Endothelial cell of umbilical vein (primary cell): ENCODE measurements at regions not wholly inside any gene's neighbourhood (a gene's known extent, or its start where the extent isn't known, plus 50 kb on each side); places are given as distances from the start of the nearest gene placed in this dataset.

Experiments used
- BruUV-seq: library from RNA; stranded (reverse); fragments of 400-500 nt; replicated peaks from 2 replicates; lab custom pipeline; 2021; lab: Mats Ljungman, UMichigan
- CTCF ChIA-PET: fragments of 300-600, 350-600 bp; sonication (Branson Sonifier 250); formaldehyde crosslinking; loops from one replicate; lab custom pipeline; 2021; ENCODE audit warnings: antibody characterized with exemption, inconsistent platforms; lab: Charles Lee
- POLR2A ChIA-PET: fragments of 300-600, 350-600 bp; sonication (Branson Sonifier 250); formaldehyde crosslinking; loops from one replicate; lab custom pipeline; 2021; ENCODE audit warnings: antibody characterized with exemption, inconsistent platforms; lab: Charles Lee
- DNase-seq: peaks from one replicate; pipeline ENCODE4 v3.0.0-alpha.2; 2011; ENCODE audit warnings: low read depth, low spot score
- FAIRE-seq: peaks from 2 replicates; lab custom pipeline; 2011; peaks lifted over from hg19 to GRCh38; lab: Jason Lieb, UNC
- H2AFZ ChIP-seq: 2 replicates; pipeline ENCODE4 v1.6.0; 2012; ENCODE audit warnings: low read depth, low read length, control low read depth, inconsistent platforms
- H3K27ac ChIP-seq: 2 replicates; pipeline ENCODE4 v1.5.1; 2011; ENCODE audit warnings: low read depth, mild to moderate bottlenecking, control low read depth, low read length, moderate library complexity; ENCODE audit not compliant: insufficient read depth
- H3K27me3 ChIP-seq, 2 experiments: 2 replicates each; pipeline versions ENCODE4 v1.6.0 to v1.6.1; 2011; ENCODE audit warnings: low read length in 2 of 2, mixed read lengths in 1 of 2; ENCODE audit not compliant: control insufficient read depth in 2 of 2, insufficient read depth in 2 of 2
- H3K36me3 ChIP-seq, 2 experiments: 2 replicates in 1 of 2; 3 replicates in 1 of 2; pipeline ENCODE4 v1.5.1; 2011; ENCODE audit warnings: low read length in 2 of 2, mild to moderate bottlenecking in 1 of 2, moderate library complexity in 1 of 2; ENCODE audit not compliant: control insufficient read depth in 2 of 2, insufficient read depth in 2 of 2; ENCODE audit errors: extremely low read depth in 1 of 2
- H3K4me1 ChIP-seq: 3 replicates; pipeline ENCODE4 v1.5.1; 2011; ENCODE audit warnings: mild to moderate bottlenecking, low read length; ENCODE audit not compliant: control insufficient read depth, insufficient read depth; ENCODE audit errors: extremely low read depth
- H3K4me2 ChIP-seq: 2 replicates; pipeline ENCODE4 v1.6.1; 2011; ENCODE audit warnings: low read length, control low read depth, mixed read lengths; ENCODE audit not compliant: insufficient read depth
- H3K4me3 ChIP-seq, 3 experiments: fragments of 200-600 bp in 1 of 3; sonication (generic), shearing (Covaris generic) in 1 of 3; replicated peaks in 1 of 3; 2 replicates each; pipeline ENCODE4 v1.5.1; 2011 to 2016; ENCODE audit warnings: control low read depth in 3 of 3, low read length in 3 of 3, mild to moderate bottlenecking in 2 of 3, inconsistent platforms in 1 of 3, low read depth in 1 of 3, moderate library complexity in 1 of 3; ENCODE audit not compliant: insufficient read depth in 1 of 3
- H3K79me2 ChIP-seq: 2 replicates; pipeline ENCODE4 v1.6.0; 2012; ENCODE audit warnings: low read length, inconsistent platforms; ENCODE audit not compliant: control insufficient read depth, insufficient read depth
- H3K9ac ChIP-seq: replicated peaks from 2 replicates; pipeline ENCODE3; 2011; ENCODE audit warnings: low read length, control low read depth; ENCODE audit not compliant: insufficient read depth; ENCODE audit errors: extremely low read depth
- H3K9me1 ChIP-seq: replicated peaks from 3 replicates; pipeline ENCODE4 v1.6.0; 2011; ENCODE audit warnings: mild to moderate bottlenecking, low read length; ENCODE audit not compliant: control insufficient read depth, insufficient read depth; ENCODE audit errors: extremely low read depth
- H3K9me3 ChIP-seq: replicated peaks from 2 replicates; pipeline ENCODE4 v1.5.1; 2012; ENCODE audit warnings: low read length, inconsistent platforms; ENCODE audit not compliant: control insufficient read depth, insufficient read depth
- H4K20me1 ChIP-seq: replicated peaks from 2 replicates; pipeline ENCODE3; 2011; ENCODE audit warnings: mild to moderate bottlenecking, low read length; ENCODE audit not compliant: control insufficient read depth, insufficient read depth; ENCODE audit errors: extremely low read depth
- CTCF ChIP-seq, 2 donors: IDR thresholded peaks; 1 replicate in 1 of 2; 2 replicates in 1 of 2; pipeline ENCODE4 v1.5.1; 2011; ENCODE audit warnings: low read length in 2 of 2, mild to moderate bottlenecking in 2 of 2, moderate library complexity in 2 of 2, control low read depth in 1 of 2, inconsistent platforms in 1 of 2, low read depth in 1 of 2; ENCODE audit not compliant: insufficient read depth in 1 of 2; ENCODE audit errors: extremely low read depth in 1 of 2
- EZH2 ChIP-seq: IDR thresholded peaks from 2 replicates; pipeline ENCODE4 v1.6.1; 2012; ENCODE audit warnings: borderline replicate concordance, low read depth, mild to moderate bottlenecking, moderate library complexity, low read length, inconsistent platforms; ENCODE audit not compliant: severe bottlenecking
- FOS ChIP-seq: IDR thresholded peaks from 2 replicates; pipeline ENCODE4 v1.6.1; 2011; ENCODE audit warnings: mild to moderate bottlenecking, low read length, moderate library complexity, borderline replicate concordance; ENCODE audit not compliant: insufficient read depth
- GATA2 ChIP-seq: IDR thresholded peaks from 2 replicates; pipeline ENCODE4 v1.7.0; 2011; ENCODE audit warnings: low read depth, mild to moderate bottlenecking, moderate library complexity, mixed read lengths, low read length; ENCODE audit not compliant: insufficient read length, insufficient read depth
- JUN ChIP-seq: IDR thresholded peaks from 2 replicates; pipeline ENCODE4 v1.6.1; 2011; ENCODE audit warnings: borderline replicate concordance, low read depth; ENCODE audit not compliant: insufficient read length, insufficient read depth
- MAX ChIP-seq: IDR thresholded peaks from 2 replicates; pipeline ENCODE4 v1.6.1; 2011; ENCODE audit not compliant: insufficient read depth, insufficient read length
- MYC ChIP-seq: IDR thresholded peaks from one replicate; pipeline ENCODE4 v1.6.1; 2011; ENCODE audit warnings: mild to moderate bottlenecking, low read depth, low read length
- POLR2A ChIP-seq: IDR thresholded peaks from 2 replicates; pipeline ENCODE4 v1.6.1; 2012; ENCODE audit warnings: low read depth, mild to moderate bottlenecking, control low read depth, low read length
- POLR2AphosphoS5 ChIP-seq: IDR thresholded peaks from 2 replicates; pipeline ENCODE4 v1.6.1; 2012; ENCODE audit warnings: low read depth, mild to moderate bottlenecking, control low read depth, low read length, moderate library complexity; ENCODE audit not compliant: insufficient read depth
- dilution Hi-C: fragments of 300-500 bp; cut with MboI; formaldehyde crosslinking; loops from one replicate; pipeline ENCODE4 v1.15.0; 2019; ENCODE audit warnings: low sequenced_read_pairs; ENCODE audit not compliant: extremely low pct_ligation_motif_present
- intact Hi-C: fragments of 100-400 bp; cut with micrococcal nuclease; formaldehyde crosslinking; loops from one replicate; pipeline ENCODE4 v1.10.0; 2022

GRCh38 chr20:55472704-55473103 is 532.6 kb downstream of the CBLN4 start:
- intact Hi-C loops (no loop called here), dilution Hi-C loops (no loop called here)
- DNase-seq = no peak
- ChIA-PET CTCF (no interaction called here), POLR2A (no interaction called here)
- no peak overlapping the region for H3K4me2 ChIP-seq
- TF ChIP-seq POLR2A (no peak), GATA2 (no peak), FOS (no peak), JUN (no peak), MYC (no peak)
- no peaks in the 10 kb centered on the region for H3K4me1 ChIP-seq
- H3K27me3 ChIP-seq = no peaks in the 10 kb centered on the region
- no TSS peak for BruUV-seq
- no peaks in the 10 kb centered on the region for H3K9me1 ChIP-seq
- H3K36me3 ChIP-seq = no peaks in the 10 kb centered on the region
- no peaks in the 10 kb centered on the region for H4K20me1 ChIP-seq
- no peak overlapping the region for H2AFZ ChIP-seq
- no peak overlapping the region for H3K9ac ChIP-seq
- no peaks in the 10 kb centered on the region for H3K79me2 ChIP-seq
- no peak overlapping the region for H3K4me3 ChIP-seq
- H3K27ac ChIP-seq = no peak overlapping the region
- no peak for FAIRE-seq
- H3K9me3 ChIP-seq = peaks cover 3% of the 10 kb centered on the region

GRCh38 chr20:55471052-55472006 is 534.0 kb downstream of the CBLN4 start:
- DNase-seq = no peak
- BruUV-seq = no TSS peak
- H3K36me3 ChIP-seq = no peaks in the 10 kb centered on the region
- no peak overlapping the region for H3K9ac ChIP-seq
- dilution Hi-C loops (no loop called here), intact Hi-C loops (no loop called here)
- no peaks in the 10 kb centered on the region for H3K9me1 ChIP-seq
- H4K20me1 ChIP-seq = no peaks in the 10 kb centered on the region
- H2AFZ ChIP-seq = no peak overlapping the region
- FAIRE-seq = no peak
- H3K4me1 ChIP-seq = no peaks in the 10 kb centered on the region
- H3K4me3 ChIP-seq = no peak overlapping the region
- TF ChIP-seq JUN = no peak
- TF ChIP-seq CTCF (IDR thresholded peaks at IDR 0.05; ENCODE audit: extremely low read depth in 1 of 2, insufficient read depth in 1 of 2, low read depth in 1 of 2, low read length in 2 of 2) = no peak
- no peak for TF ChIP-seq FOS
- no peak for TF ChIP-seq EZH2
- TF ChIP-seq MYC = no peak
- TF ChIP-seq POLR2AphosphoS5 = no peak
- TF ChIP-seq POLR2A = no peak
- TF ChIP-seq GATA2 = no peak
- no peak for TF ChIP-seq MAX
- no peak overlapping the region for H3K4me2 ChIP-seq
- peaks cover 6% of the 10 kb centered on the region for H3K9me3 ChIP-seq
- no peak overlapping the region for H3K27ac ChIP-seq
- no peaks in the 10 kb centered on the region for H3K27me3 ChIP-seq
- H3K79me2 ChIP-seq = no peaks in the 10 kb centered on the region
- POLR2A ChIA-PET = no interaction called here
- CTCF ChIA-PET = no interaction called here
